Endodermal cell (in vitro differentiated cells): ENCODE measurements at regions not wholly inside any gene's neighbourhood (a gene's known extent, or its start where the extent isn't known, plus 50 kb on each side); places are given as distances from the start of the nearest gene placed in this dataset.

Experiments
- DNase-seq: peaks from one replicate; pipeline ENCODE4 v3.0.0-alpha.2; 2017
- H3K27ac ChIP-seq: 2 replicates; pipeline ENCODE4 v1.5.1; 2013; ENCODE audit warnings: mild to moderate bottlenecking, low read depth, low read length, moderate library complexity
- H3K27me3 ChIP-seq: 2 replicates; pipeline ENCODE4 v1.6.1; 2013; ENCODE audit warnings: mild to moderate bottlenecking, low read length, moderate library complexity; ENCODE audit not compliant: insufficient read depth, control insufficient read depth, poor library complexity, severe bottlenecking
- H3K36me3 ChIP-seq: 2 replicates; pipeline ENCODE4 v1.7.0; 2013; ENCODE audit warnings: mild to moderate bottlenecking, low read length, moderate library complexity; ENCODE audit not compliant: control insufficient read depth, insufficient read depth
- H3K4me1 ChIP-seq: one replicate; pipeline ENCODE4 v1.7.0; 2013; ENCODE audit warnings: low read length; ENCODE audit not compliant: control insufficient read depth, insufficient read depth
- H3K4me3 ChIP-seq: 2 replicates; pipeline ENCODE4 v1.5.1; 2013; ENCODE audit warnings: mild to moderate bottlenecking, low read length, moderate library complexity
- H3K9ac ChIP-seq: 2 replicates; pipeline ENCODE4 v1.6.1; 2013; ENCODE audit warnings: mild to moderate bottlenecking, low read length, moderate library complexity; ENCODE audit not compliant: poor library complexity, severe bottlenecking; ENCODE audit errors: extremely low read depth
- H3K9me3 ChIP-seq: 2 replicates; pipeline ENCODE4 v1.6.1; 2013; ENCODE audit warnings: mild to moderate bottlenecking, low read length, moderate library complexity; ENCODE audit not compliant: control insufficient read depth
- H3K27ac Mint-ChIP-seq: 2 replicates; pipeline ENCODE4 v1.8.0; 2020; ENCODE audit warnings: mixed read lengths
- H3K27me3 Mint-ChIP-seq: 2 replicates; pipeline ENCODE4 v1.8.0; 2021; ENCODE audit warnings: mild to moderate bottlenecking, mixed read lengths; ENCODE audit not compliant: insufficient read depth
- H3K36me3 Mint-ChIP-seq: 2 replicates; pipeline ENCODE4 v1.8.0; 2020; ENCODE audit warnings: low read depth, mixed read lengths
- H3K4me1 Mint-ChIP-seq: 2 replicates; pipeline ENCODE4 v1.8.0; 2020; ENCODE audit warnings: mixed read lengths
- H3K4me3 Mint-ChIP-seq: 2 replicates; pipeline ENCODE4 v1.8.0; 2020; ENCODE audit warnings: mild to moderate bottlenecking, moderate library complexity, mixed read lengths
- H3K9me3 Mint-ChIP-seq: 2 replicates; pipeline ENCODE4 v1.8.0; 2020; ENCODE audit warnings: mild to moderate bottlenecking, mixed read lengths
- WGBS, 2 experiments: methylation state at CpG; one replicate each; pipeline versions ENCODE4 v1.1.5 to v1.1.7; 2013; ENCODE audit warnings: missing lambda C conversion rate in 2 of 2, mixed read lengths in 1 of 2; ENCODE audit not compliant: insufficient coverage in 1 of 2, insufficient read length in 1 of 2; 5-methylcytosine and 5-hydroxymethylcytosine counted together
- TF ChIP-seq, protein P1 (sequence below): fragments of 200-600 bp; sonication (generic); conservative IDR thresholded peaks from 2 replicates; pipeline ENCODE4 v1.5.0; 2021; ENCODE audit warnings: antibody characterized with exemption, mild to moderate bottlenecking

DNA sequence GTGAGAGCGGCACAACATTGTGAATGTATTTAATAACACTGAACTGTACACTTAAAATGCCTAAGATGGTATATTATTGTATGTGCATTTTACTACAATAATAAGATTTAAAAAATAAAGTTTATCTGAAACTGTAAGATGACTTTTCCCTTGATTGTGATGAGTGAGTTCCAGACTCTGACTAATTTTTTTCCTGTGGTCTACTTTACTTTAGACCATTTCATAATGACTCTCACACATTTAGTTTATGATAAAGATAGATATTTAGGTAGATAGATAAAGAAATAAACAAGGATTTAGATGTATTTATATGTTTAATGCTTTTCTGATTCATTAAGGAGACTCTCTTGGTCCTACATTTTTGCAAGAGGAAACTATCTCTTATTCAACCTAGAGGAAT is 835.9 kb upstream of the SORCS1 start:
- Histone ChIP-seq H3K36me3 (no peaks in the 10 kb centered on the region), H3K9me3 (no peaks in the 10 kb centered on the region), H3K4me3 (no peak overlapping the region), H3K27ac (no peak overlapping the region), H3K27me3 (no peaks in the 10 kb centered on the region), H3K9ac (no peak overlapping the region), H3K4me1 (no peaks in the 10 kb centered on the region)
- Mint-ChIP-seq H3K27me3 (no peaks in the 10 kb centered on the region), H3K27ac (no peak overlapping the region), H3K4me1 (no peaks in the 10 kb centered on the region), H3K9me3 (no peaks in the 10 kb centered on the region), H3K4me3 (no peak overlapping the region), H3K36me3 (no peaks in the 10 kb centered on the region)
- DNase-seq: no peak
- 80% methylated on average over 1 of the region's 1 CpG; no CpG with 5 or more reads in 1 of the 2 experiments for WGBS, 2 experiments
- TF ChIP-seq, protein P1, sequence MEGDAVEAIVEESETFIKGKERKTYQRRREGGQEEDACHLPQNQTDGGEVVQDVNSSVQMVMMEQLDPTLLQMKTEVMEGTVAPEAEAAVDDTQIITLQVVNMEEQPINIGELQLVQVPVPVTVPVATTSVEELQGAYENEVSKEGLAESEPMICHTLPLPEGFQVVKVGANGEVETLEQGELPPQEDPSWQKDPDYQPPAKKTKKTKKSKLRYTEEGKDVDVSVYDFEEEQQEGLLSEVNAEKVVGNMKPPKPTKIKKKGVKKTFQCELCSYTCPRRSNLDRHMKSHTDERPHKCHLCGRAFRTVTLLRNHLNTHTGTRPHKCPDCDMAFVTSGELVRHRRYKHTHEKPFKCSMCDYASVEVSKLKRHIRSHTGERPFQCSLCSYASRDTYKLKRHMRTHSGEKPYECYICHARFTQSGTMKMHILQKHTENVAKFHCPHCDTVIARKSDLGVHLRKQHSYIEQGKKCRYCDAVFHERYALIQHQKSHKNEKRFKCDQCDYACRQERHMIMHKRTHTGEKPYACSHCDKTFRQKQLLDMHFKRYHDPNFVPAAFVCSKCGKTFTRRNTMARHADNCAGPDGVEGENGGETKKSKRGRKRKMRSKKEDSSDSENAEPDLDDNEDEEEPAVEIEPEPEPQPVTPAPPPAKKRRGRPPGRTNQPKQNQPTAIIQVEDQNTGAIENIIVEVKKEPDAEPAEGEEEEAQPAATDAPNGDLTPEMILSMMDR: no peak

GRCh38 chr10:107994621-107995270 is 830.2 kb upstream of the SORCS1 start:
- no peaks in the 10 kb centered on the region for H3K36me3 Mint-ChIP-seq
- no peak overlapping the region for H3K27ac Mint-ChIP-seq
- H3K9ac ChIP-seq: no peak overlapping the region
- no peak overlapping the region for H3K4me3 Mint-ChIP-seq
- H3K4me1 Mint-ChIP-seq: no peaks in the 10 kb centered on the region
- TF ChIP-seq, protein P1: no peak
- no peak overlapping the region for H3K4me3 ChIP-seq
- H3K36me3 ChIP-seq: no peaks in the 10 kb centered on the region
- H3K9me3 Mint-ChIP-seq: no peaks in the 10 kb centered on the region
- no peaks in the 10 kb centered on the region for H3K27me3 ChIP-seq
- H3K9me3 ChIP-seq: no peaks in the 10 kb centered on the region
- H3K27ac ChIP-seq: no peak overlapping the region
- DNase-seq: no peak
- no peaks in the 10 kb centered on the region for H3K27me3 Mint-ChIP-seq
- 81 to 100% methylated on average over 1 to 3 of the region's 3 CpGs for WGBS, 2 experiments
- H3K4me1 ChIP-seq: no peaks in the 10 kb centered on the region

GRCh38 chr10:107986571-107986970 is 822.1 kb upstream of the SORCS1 start:
- Histone ChIP-seq H3K27me3 (no peaks in the 10 kb centered on the region), H3K4me3 (no peak overlapping the region), H3K9ac (no peak overlapping the region), H3K36me3 (no peaks in the 10 kb centered on the region), H3K4me1 (no peaks in the 10 kb centered on the region), H3K27ac (no peak overlapping the region), H3K9me3 (no peaks in the 10 kb centered on the region)
- Mint-ChIP-seq H3K9me3 (no peaks in the 10 kb centered on the region), H3K4me1 (no peaks in the 10 kb centered on the region), H3K36me3 (no peaks in the 10 kb centered on the region), H3K4me3 (no peak overlapping the region), H3K27me3 (no peaks in the 10 kb centered on the region), H3K27ac (no peak overlapping the region)
- TF ChIP-seq, protein P1: no peak
- WGBS, 2 experiments: 86 to 100% methylated on average over 2 of the region's 4 CpGs
- DNase-seq: no peak
